ENCODE measurements at regions not wholly inside any gene's neighbourhood (a gene's known extent, or its start where the extent isn't known, plus 50 kb on each side); places are given as distances from the start of the nearest gene placed in this dataset.

DNA sequence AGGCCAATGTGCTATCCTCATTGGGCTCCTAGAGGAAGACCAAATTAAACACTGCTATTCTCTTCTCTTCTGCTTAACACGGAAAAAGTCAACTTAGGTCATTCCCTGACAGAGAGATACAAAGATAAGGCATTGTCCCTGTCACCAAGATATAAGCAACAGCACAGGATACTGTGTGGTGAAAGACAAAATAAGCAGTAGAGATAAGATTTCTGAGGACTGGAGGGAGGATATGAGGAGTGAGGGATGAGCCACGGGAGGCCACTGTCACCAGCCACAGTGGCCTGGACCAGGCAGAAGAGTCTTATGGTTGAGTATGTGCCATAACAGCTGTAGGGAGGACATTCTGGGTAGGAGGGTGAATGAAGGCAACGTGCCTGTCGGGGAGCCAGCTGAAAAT is 54.4 kb upstream of the SLC14A2 start:
- FAIRE-seq (no peak), DNase-seq (ENCODE audit: low read depth, low spot score) (no peak), ATAC-seq (no peak)
- Histone ChIP-seq H3K9me3 (replicated peaks; ENCODE audit: control insufficient read depth, insufficient read depth, low read length) (no peaks in the 10 kb centered on the region), H3K9ac (ENCODE audit: control insufficient read depth, insufficient read depth, low read length) (no peak overlapping the region), H3K27ac (ENCODE audit: control insufficient read depth, insufficient read depth) (no peak overlapping the region), H3K4me3 (no peak overlapping the region), H2AFZ (ENCODE audit: control insufficient read depth, low read depth, low read length) (no peak overlapping the region), H3K36me3 (ENCODE audit: control insufficient read depth in 2 of 2, insufficient read depth in 2 of 2, low read length in 1 of 2) (no peaks in the 10 kb centered on the region), H3K79me2 (ENCODE audit: control insufficient read depth, insufficient read depth, low read length) (no peaks in the 10 kb centered on the region), H3K4me1 (ENCODE audit: control insufficient read depth, insufficient read depth, low read length) (no peaks in the 10 kb centered on the region), H3K27me3 (replicated peaks in 1 of 2; ENCODE audit: control insufficient read depth in 2 of 2, insufficient read depth in 2 of 2, low read length in 1 of 2) (0 out of 4 replicates have a peak, but pooled peaks cover 0 to 2% of the 10 kb centered on the region in 2 experiments), H3K4me2 (ENCODE audit: control insufficient read depth, insufficient read depth) (no peak overlapping the region), H4K20me1 (ENCODE audit: control insufficient read depth, insufficient read depth) (no peaks in the 10 kb centered on the region)
- ChIA-PET POLR2A (no interaction called here), SMC1A (ENCODE audit: uncharacterized antibody, unreplicated experiment) (no interaction called here), CTCF (no interaction called here), RAD21 (ENCODE audit: unreplicated experiment) (no interaction called here)
- intact Hi-C loops (cut with micrococcal nuclease; ENCODE audit: unreplicated experiment) (no loop called here), in situ Hi-C loops (cut with MboI) (no loop called here)
- no TSS peak for BruUV-seq (replicated peaks)
- 0% methylated on average over 4 of the region's 4 CpGs for WGBS (ENCODE audit: insufficient coverage, insufficient replicate concordance, low lambda C conversion rate, missing lambda C conversion rate)
- no peak for TF ChIP-seq EGR1 (IDR thresholded peaks at IDR 0.05; ENCODE audit: borderline replicate concordance in 1 of 2, low read depth in 2 of 2, low read length in 2 of 2)

DNA sequence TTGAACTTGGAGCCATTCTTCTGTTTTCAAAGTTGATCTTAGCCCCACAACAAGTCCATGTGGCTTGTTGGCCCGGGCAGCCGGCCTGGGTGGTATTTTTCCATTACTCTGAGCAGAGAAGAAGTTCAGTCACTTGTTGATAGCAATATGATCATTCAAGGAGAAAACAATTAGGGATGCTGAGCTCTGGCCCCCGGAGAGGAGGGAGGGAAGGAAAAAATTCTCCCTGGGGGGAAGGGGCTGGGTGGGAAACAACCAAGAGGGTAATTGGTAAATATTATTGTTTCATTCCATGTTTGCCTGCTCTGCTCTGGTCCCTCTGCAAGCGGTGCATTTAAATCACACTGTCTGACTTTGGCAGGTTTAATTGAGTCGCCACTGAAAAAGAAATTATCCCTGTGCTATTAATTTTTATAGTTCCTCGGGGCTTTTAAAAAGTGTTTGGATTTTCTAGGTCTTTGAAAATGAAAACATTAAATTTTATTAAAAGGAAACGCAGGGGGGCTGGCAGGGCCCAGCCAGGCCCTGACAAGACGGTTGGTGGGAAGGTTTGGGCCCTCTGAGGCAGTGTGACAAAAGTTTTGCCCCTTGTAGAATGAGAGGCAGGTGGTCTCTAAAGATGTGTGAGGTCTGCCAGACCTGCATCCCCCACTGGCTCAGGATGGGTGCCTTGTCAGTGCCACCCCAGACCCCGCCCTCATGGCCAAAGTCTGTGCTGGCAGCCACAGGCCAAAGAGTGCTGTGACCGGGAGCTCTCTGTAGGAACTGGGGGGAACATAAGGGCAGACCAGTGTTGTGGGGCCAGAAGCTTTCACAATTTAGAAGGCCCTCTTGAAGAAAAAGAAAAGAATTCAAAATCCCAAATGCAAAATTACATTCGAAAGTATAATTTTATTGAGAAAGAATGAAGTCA is 52.5 kb upstream of the SLC14A2 start:
- Histone ChIP-seq H3K4me2 (ENCODE audit: control insufficient read depth, insufficient read depth) (no peak overlapping the region), H3K36me3 (ENCODE audit: control insufficient read depth in 2 of 2, insufficient read depth in 2 of 2, low read length in 1 of 2) (no peaks in the 10 kb centered on the region), H3K9me3 (replicated peaks; ENCODE audit: control insufficient read depth, insufficient read depth, low read length) (no peaks in the 10 kb centered on the region), H2AFZ (ENCODE audit: control insufficient read depth, low read depth, low read length) (no peak overlapping the region), H3K4me1 (ENCODE audit: control insufficient read depth, insufficient read depth, low read length) (no peaks in the 10 kb centered on the region), H3K9ac (ENCODE audit: control insufficient read depth, insufficient read depth, low read length) (no peak overlapping the region), H3K79me2 (ENCODE audit: control insufficient read depth, insufficient read depth, low read length) (no peaks in the 10 kb centered on the region), H4K20me1 (ENCODE audit: control insufficient read depth, insufficient read depth) (no peaks in the 10 kb centered on the region; the same call in 1 of the 2 replicates), H3K27ac (ENCODE audit: control insufficient read depth, insufficient read depth) (no peak overlapping the region), H3K4me3 (no peak overlapping the region), H3K27me3 (replicated peaks in 1 of 2; ENCODE audit: control insufficient read depth in 2 of 2, insufficient read depth in 2 of 2, low read length in 1 of 2) (0 out of 4 replicates have a peak, but pooled peaks cover 0 to 2% of the 10 kb centered on the region in 2 experiments)
- intact Hi-C loops (cut with micrococcal nuclease; ENCODE audit: unreplicated experiment), result no loop called here
- no TSS peak for BruUV-seq (replicated peaks)
- ChIA-PET POLR2A (no interaction called here), SMC1A (ENCODE audit: uncharacterized antibody, unreplicated experiment) (no interaction called here), CTCF (no interaction called here), RAD21 (ENCODE audit: unreplicated experiment) (no interaction called here)
- in situ Hi-C loops (cut with MboI), result no loop called here
- FAIRE-seq (no peak), DNase-seq (ENCODE audit: low read depth, low spot score) (no peak), ATAC-seq (no peak)
- 28% methylated on average over 11 of the region's 11 CpGs for WGBS (ENCODE audit: insufficient coverage, insufficient replicate concordance, low lambda C conversion rate, missing lambda C conversion rate)
- TF ChIP-seq CBX5 (IDR thresholded peaks at IDR 0.05; ENCODE audit: low read depth) (no peak), WRNIP1 (IDR thresholded peaks at IDR 0.05; ENCODE audit: borderline replicate concordance, low read depth, low read length) (no peak), MYC (IDR thresholded peaks at IDR 0.05; ENCODE audit: insufficient read depth, insufficient read length, insufficient replicate concordance, low read length, severe bottlenecking) (no peak), POLR2A (IDR thresholded peaks at IDR 0.05; ENCODE audit: low read depth, low read length) (no peak), ZNF217 (IDR thresholded peaks at IDR 0.05) (no peak), IRF4 (IDR thresholded peaks at IDR 0.05; ENCODE audit: low read depth, low read length) (no peak), SMAD1 (IDR thresholded peaks at IDR 0.05; ENCODE audit: low read depth, partially characterized antibody) (no peak), BCL11A (IDR thresholded peaks at IDR 0.05; ENCODE audit: low read depth, low read length) (no peak), GATAD2B (conservative IDR thresholded peaks at IDR 0.05; ENCODE audit: low read depth) (no peak)
- TF ChIP-seq, protein P1, sequence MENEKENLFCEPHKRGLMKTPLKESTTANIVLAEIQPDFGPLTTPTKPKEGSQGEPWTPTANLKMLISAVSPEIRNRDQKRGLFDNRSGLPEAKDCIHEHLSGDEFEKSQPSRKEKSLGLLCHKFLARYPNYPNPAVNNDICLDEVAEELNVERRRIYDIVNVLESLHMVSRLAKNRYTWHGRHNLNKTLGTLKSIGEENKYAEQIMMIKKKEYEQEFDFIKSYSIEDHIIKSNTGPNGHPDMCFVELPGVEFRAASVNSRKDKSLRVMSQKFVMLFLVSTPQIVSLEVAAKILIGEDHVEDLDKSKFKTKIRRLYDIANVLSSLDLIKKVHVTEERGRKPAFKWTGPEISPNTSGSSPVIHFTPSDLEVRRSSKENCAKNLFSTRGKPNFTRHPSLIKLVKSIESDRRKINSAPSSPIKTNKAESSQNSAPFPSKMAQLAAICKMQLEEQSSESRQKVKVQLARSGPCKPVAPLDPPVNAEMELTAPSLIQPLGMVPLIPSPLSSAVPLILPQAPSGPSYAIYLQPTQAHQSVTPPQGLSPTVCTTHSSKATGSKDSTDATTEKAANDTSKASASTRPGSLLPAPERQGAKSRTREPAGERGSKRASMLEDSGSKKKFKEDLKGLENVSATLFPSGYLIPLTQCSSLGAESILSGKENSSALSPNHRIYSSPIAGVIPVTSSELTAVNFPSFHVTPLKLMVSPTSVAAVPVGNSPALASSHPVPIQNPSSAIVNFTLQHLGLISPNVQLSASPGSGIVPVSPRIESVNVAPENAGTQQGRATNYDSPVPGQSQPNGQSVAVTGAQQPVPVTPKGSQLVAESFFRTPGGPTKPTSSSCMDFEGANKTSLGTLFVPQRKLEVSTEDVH (IDR thresholded peaks at IDR 0.05; ENCODE audit: low read depth, partially characterized antibody), result no peak
- TF ChIP-seq, protein P2, sequence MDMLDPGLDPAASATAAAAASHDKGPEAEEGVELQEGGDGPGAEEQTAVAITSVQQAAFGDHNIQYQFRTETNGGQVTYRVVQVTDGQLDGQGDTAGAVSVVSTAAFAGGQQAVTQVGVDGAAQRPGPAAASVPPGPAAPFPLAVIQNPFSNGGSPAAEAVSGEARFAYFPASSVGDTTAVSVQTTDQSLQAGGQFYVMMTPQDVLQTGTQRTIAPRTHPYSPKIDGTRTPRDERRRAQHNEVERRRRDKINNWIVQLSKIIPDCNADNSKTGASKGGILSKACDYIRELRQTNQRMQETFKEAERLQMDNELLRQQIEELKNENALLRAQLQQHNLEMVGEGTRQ (IDR thresholded peaks at IDR 0.05; ENCODE audit: borderline replicate concordance, low read depth, low read length), result no peak

Measured in GM12878 (cell line).